Upper lobe of right lung (tissue), 1 donor: ENCODE measurements at regions not wholly inside any gene's neighbourhood (a gene's known extent, or its start where the extent isn't known, plus 50 kb on each side); places are given as distances from the start of the nearest gene placed in this dataset.

Experiments used
- ATAC-seq: fragments of 200-7000 bp; cut with Tn5 transposase; one replicate; pipeline ENCODE4 v1.9.1; 2020; ENCODE audit warnings: mild to moderate bottlenecking, moderate library complexity
- DNase-seq: peaks from one replicate; pipeline ENCODE4 v3.0.0-alpha.2; 2020
- H3K27ac ChIP-seq: fragments of 200-600 bp; one replicate; pipeline ENCODE4 v1.8.0; 2022
- H3K27me3 ChIP-seq: fragments of 200-600 bp; one replicate; pipeline ENCODE4 v1.8.0; 2022; ENCODE audit warnings: mild to moderate bottlenecking
- H3K36me3 ChIP-seq: fragments of 200-600 bp; one replicate; pipeline ENCODE4 v1.8.0; 2022
- H3K4me1 ChIP-seq: fragments of 200-600 bp; one replicate; pipeline ENCODE4 v1.8.0; 2022
- H3K4me3 ChIP-seq: fragments of 200-600 bp; one replicate; pipeline ENCODE4 v1.8.0; 2022; ENCODE audit warnings: mild to moderate bottlenecking
- H3K9me3 ChIP-seq: fragments of 200-600 bp; one replicate; pipeline ENCODE4 v1.8.0; 2022
- intact Hi-C: fragments of 100-400 bp; cut with DNase I; formaldehyde crosslinking; loops from one replicate; pipeline ENCODE4 v1.11.0; 2022
- TF ChIP-seq, protein P1 (sequence below): fragments of 200-600 bp; IDR thresholded peaks from one replicate; pipeline ENCODE4 v1.8.0; 2022; ENCODE audit warnings: antibody characterized with exemption
- donor health status: DM: no; HTN: yes; CAD: no; lungs with severe emphysema.

DNA sequence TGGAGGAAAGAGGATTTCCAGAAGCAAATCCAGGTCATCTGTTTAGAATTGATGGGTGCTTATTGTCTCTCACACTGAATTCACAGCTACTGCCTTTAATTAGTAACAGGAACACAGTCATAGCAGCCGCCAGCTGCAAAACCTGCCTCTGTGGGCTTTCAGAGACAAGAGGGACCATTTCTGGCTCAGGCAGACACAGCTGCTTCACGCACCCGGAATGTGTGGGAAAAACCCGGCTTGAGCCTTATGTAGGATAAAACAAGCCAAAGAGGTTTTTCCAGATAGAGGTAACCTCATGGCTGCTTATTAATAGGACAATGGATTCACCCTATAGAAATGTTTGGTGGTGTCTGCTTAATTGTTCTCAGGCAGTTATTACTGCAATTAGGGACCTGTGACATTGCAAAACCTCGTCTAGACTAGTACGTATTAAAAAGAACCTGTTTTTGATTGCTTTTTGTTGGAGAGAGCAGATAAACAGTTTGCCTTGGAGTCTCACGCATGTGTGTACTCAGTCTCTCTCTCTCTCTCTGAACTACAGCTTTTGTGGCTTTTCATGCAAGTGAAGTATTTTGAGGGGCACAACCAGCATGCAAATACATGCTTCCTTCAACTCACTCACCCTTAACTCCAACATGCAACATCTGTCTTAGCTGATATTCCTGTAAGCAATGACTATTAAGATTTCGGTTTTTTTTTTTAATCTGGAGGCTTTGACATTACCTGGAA, 302.7 kb downstream of the PLK2 start:
- no peak for DNase-seq
- no peaks in the 10 kb centered on the region for H3K27me3 ChIP-seq
- no peaks in the 10 kb centered on the region for H3K36me3 ChIP-seq
- H3K4me3 ChIP-seq: no peak overlapping the region
- H3K27ac ChIP-seq: no peak overlapping the region
- intact Hi-C loops: no loop called here
- TF ChIP-seq, protein P1, sequence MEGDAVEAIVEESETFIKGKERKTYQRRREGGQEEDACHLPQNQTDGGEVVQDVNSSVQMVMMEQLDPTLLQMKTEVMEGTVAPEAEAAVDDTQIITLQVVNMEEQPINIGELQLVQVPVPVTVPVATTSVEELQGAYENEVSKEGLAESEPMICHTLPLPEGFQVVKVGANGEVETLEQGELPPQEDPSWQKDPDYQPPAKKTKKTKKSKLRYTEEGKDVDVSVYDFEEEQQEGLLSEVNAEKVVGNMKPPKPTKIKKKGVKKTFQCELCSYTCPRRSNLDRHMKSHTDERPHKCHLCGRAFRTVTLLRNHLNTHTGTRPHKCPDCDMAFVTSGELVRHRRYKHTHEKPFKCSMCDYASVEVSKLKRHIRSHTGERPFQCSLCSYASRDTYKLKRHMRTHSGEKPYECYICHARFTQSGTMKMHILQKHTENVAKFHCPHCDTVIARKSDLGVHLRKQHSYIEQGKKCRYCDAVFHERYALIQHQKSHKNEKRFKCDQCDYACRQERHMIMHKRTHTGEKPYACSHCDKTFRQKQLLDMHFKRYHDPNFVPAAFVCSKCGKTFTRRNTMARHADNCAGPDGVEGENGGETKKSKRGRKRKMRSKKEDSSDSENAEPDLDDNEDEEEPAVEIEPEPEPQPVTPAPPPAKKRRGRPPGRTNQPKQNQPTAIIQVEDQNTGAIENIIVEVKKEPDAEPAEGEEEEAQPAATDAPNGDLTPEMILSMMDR: no peak
- H3K4me1 ChIP-seq: no peaks in the 10 kb centered on the region
- no peak for ATAC-seq
- no peaks in the 10 kb centered on the region for H3K9me3 ChIP-seq

- no peaks in the 10 kb centered on the region for H3K4me1 ChIP-seq
- DNase-seq (no peak), ATAC-seq (no peak)
- no peak overlapping the region for H3K4me3 ChIP-seq
- H3K27me3 ChIP-seq: no peaks in the 10 kb centered on the region
- no peaks in the 10 kb centered on the region for H3K9me3 ChIP-seq
- H3K36me3 ChIP-seq: no peaks in the 10 kb centered on the region
- no peak overlapping the region for H3K27ac ChIP-seq
- TF ChIP-seq, protein P1: no peak
- intact Hi-C loops: no loop called here
Measured at GRCh38 chr5:58156361-58156760, 303.5 kb downstream of the PLK2 start.

- Histone ChIP-seq H3K27ac (no peak overlapping the region), H3K36me3 (no peaks in the 10 kb centered on the region), H3K27me3 (no peaks in the 10 kb centered on the region), H3K9me3 (no peaks in the 10 kb centered on the region), H3K4me1 (no peaks in the 10 kb centered on the region), H3K4me3 (no peak overlapping the region)
- intact Hi-C loops: no loop called here
- no peak for ATAC-seq
- TF ChIP-seq, protein P1: no peak
- no peak for DNase-seq
Measured at GRCh38 chr5:58153255-58153654, 306.6 kb downstream of the PLK2 start.

- TF ChIP-seq, protein P1: no peak
- ATAC-seq: no peak
Measured at GRCh38 chr5:58151414-58151813, 308.5 kb downstream of the PLK2 start.

DNA sequence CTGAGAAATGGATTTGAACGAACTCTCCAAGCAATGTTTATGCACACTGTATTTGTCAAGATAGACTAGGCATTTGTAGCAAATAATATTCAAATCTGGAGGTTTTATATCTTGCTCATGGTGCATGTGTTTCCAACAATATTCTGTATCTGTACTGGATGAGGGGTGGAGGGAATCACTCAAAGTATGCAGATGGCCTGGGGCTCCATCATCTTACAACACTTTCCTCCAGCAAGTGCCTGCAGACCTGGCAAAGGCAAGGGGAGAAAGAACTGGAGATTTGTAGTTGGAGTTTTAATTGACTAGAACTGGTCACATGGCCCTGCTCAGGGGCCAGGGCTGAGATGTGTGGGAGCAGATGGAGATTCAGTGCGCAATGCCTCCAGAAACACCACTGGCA, 309.0 kb downstream of the PLK2 start:
- no peak for ATAC-seq
- Histone ChIP-seq H3K9me3 (no peaks in the 10 kb centered on the region), H3K4me1 (no peaks in the 10 kb centered on the region), H3K27me3 (no peaks in the 10 kb centered on the region), H3K27ac (no peak overlapping the region), H3K4me3 (no peak overlapping the region), H3K36me3 (no peaks in the 10 kb centered on the region)
- intact Hi-C loops: no loop called here
- TF ChIP-seq, protein P1: no peak
- no peak for DNase-seq

More at GRCh38 chr5:58151414-58151813, 308.5 kb downstream of the PLK2 start:
- DNase-seq: no peak
- intact Hi-C loops: no loop called here
- H3K27ac ChIP-seq: no peak overlapping the region
- H3K36me3 ChIP-seq: no peaks in the 10 kb centered on the region
- no peak overlapping the region for H3K4me3 ChIP-seq
- no peaks in the 10 kb centered on the region for H3K4me1 ChIP-seq
- no peaks in the 10 kb centered on the region for H3K9me3 ChIP-seq
- H3K27me3 ChIP-seq: no peaks in the 10 kb centered on the region

DNA sequence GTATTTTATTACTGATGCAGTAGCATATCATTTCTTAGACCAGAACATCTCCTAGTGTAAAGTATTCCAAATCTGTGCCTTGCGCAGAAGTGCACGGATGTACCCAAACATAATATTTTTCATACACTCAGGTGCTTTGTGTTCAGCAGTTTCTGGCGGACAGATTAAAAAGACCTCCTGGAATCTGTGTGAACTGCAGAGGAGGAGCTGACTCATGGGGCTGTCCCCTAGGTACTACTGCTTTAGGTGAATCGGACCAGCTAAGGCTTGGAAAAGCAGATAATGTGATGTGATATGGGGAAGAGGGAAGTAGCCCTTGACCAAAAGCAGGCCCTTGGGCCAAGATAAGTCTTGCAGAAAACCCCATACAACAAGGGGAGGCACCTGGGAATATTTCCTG, 310.1 kb downstream of the PLK2 start:
- intact Hi-C loops: no loop called here
- Histone ChIP-seq H3K4me3 (no peak overlapping the region), H3K36me3 (no peaks in the 10 kb centered on the region), H3K9me3 (no peaks in the 10 kb centered on the region), H3K27me3 (no peaks in the 10 kb centered on the region), H3K27ac (no peak overlapping the region), H3K4me1 (no peaks in the 10 kb centered on the region)
- DNase-seq: no peak
- TF ChIP-seq, protein P1: no peak
- peak; percentile 64 for ATAC-seq
